Myocyte (in vitro differentiated cells): ENCODE measurements at regions not wholly inside any gene's neighbourhood (a gene's known extent, or its start where the extent isn't known, plus 50 kb on each side); places are given as distances from the start of the nearest gene placed in this dataset.

Source experiments
- DNase-seq: peaks from one replicate; pipeline ENCODE4 v3.0.0-alpha.2; 2012; ENCODE audit warnings: low read depth

DNA sequence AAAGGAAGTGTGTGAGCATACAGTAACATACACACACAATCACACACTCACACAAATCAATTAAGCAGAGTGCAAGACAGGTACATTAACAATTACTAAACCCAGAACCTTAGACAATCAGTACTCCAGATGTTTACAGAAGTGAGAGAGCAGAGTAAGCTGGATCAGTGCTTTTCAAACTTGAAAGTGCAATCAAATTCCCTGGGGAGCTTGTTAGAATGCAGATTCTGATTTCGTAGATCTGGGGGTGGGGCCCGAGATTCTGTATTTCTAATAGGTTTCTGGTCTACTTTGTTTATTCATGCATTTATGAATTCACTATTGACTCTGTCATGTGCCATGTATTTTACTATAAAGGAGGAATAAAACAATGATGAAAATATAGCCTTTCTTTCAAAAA is 179.6 kb upstream of the PHYHIPL start:
- DNase-seq = no peak

DNA sequence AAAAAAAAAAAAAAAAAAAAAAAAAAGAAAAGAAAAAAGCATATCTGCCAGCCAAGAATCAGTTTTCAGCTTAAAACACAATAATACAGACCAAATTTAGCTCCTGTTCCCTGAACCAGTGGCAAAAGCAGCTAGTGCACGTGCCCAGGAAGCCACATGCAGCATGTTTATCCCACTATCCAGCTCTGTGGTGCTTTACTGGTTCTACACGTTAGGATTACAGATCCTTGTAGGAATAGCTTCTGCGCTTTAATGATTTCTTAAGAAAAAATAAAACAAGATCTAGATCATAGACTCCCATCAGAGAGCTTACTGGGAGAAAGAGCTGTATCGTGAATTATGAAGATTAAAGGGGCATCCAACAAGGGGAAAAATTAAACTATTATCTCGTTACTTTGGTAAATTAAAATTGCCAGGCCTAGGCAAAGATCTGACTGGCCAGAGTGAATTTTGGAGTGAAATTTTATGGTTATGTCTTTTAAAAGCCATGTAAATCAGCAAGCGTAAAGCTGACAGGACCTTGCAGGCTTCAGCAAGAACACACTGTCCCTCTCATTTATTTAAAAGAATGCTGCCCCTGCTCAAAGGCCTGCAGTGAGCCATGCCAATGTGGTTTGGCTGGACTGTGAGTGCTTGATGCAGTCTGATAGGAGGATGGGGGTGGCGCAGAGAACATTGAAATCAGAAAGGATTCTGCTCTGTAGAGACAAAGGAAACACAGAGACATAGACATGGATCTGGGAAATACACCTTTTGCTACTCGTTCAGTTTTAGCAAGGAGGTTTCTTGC is 177.3 kb upstream of the PHYHIPL start:
- peak; percentile 74 for DNase-seq

GRCh38 chr10:59000162-59000825 is 176.1 kb upstream of the PHYHIPL start:
- peak; percentile 89 for DNase-seq

DNA sequence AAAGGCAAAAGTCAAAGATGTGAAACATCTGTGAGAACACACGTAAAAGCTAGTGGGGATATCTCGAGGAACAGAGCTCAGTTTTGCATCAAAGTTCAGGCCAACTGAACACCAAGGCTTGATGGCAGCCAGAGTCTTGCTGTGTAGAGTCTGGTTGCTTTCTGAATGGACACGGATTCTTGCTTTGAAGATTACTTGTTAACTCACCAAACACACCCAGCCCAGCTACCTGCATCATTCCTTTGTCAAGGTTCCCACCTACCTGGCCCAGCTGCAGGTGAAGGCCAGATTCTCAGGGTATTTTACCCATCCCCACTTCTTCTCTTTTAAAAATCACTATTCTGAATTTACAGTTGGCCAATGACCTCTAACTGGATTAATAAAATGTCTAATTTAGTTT is 174.4 kb upstream of the PHYHIPL start:
- no peak for DNase-seq

- no peak for DNase-seq
These were observed 173.2 kb upstream of the PHYHIPL start for GRCh38 chr10:59003203-59003602.

GRCh38 chr10:59004392-59004791 is 172.1 kb upstream of the PHYHIPL start:
- no peak for DNase-seq

- peak; percentile 54 for DNase-seq
These were observed 169.7 kb upstream of the PHYHIPL start for GRCh38 chr10:59006511-59007306.

- DNase-seq = no peak
These were observed 169.0 kb upstream of the PHYHIPL start for GRCh38 chr10:59007307-59008025.

DNA sequence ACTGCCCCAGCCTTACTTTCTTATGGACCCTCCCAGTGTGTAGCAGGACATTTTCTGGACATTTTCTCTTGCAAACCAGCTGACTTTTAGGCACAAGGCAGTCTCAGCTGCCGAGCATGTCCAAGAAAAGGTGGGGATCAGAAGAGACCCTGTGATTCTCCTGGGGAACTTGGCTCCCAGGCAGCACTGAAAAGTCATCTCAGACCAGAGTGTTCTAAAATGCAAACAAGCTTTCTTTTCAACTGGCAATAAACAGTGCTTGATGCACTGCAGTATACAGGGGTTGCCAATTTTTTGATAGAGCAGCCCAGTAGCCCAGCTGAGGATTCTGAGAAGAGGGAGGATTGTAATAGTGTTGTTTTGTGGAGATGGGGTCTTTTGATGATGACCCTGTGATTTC is 168.0 kb upstream of the PHYHIPL start:
- DNase-seq = no peak

- no peak for DNase-seq
These were observed 164.3 kb upstream of the PHYHIPL start for GRCh38 chr10:59011972-59012632.

DNA sequence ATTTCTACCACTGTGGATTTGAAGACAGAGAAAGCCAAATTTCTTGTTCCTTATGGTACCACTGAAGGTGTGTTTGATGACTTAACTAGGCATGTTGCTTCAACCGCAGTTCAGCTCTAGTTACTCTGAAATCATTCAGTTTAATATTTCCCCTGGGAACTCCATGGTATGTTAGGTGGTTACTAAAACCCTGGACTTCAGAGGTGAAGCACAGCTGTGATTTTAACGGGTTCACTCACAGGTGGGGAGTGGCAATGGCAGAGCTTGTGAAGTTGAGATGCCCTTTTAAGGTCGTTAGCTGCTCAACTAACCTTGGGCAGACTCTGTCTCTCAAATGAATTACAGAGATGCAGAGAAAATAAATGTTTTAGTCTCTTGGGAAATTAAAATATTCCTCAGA is 163.6 kb upstream of the PHYHIPL start:
- no peak for DNase-seq

- DNase-seq = no peak
These were observed 160.4 kb upstream of the PHYHIPL start for GRCh38 chr10:59016043-59016442.

- peak; percentile 10 for DNase-seq
These were observed 157.5 kb upstream of the PHYHIPL start for GRCh38 chr10:59018977-59019376.

GRCh38 chr10:59019603-59020002 is 156.8 kb upstream of the PHYHIPL start:
- DNase-seq = peak; percentile 63

- no peak for DNase-seq
These were observed 155.9 kb upstream of the PHYHIPL start for GRCh38 chr10:59020502-59020901.

GRCh38 chr10:59025981-59026765 is 150.3 kb upstream of the PHYHIPL start:
- no peak for DNase-seq

- DNase-seq = no peak
These were observed 148.3 kb upstream of the PHYHIPL start for GRCh38 chr10:59027975-59028655.

GRCh38 chr10:59033622-59034021 is 142.8 kb upstream of the PHYHIPL start:
- no peak for DNase-seq

GRCh38 chr10:59036311-59037017 is 140.0 kb upstream of the PHYHIPL start:
- DNase-seq = no peak
